GM13976 (cell line): ENCODE measurements at regions not wholly inside any gene's neighbourhood (a gene's known extent, or its start where the extent isn't known, plus 50 kb on each side); places are given as distances from the start of the nearest gene placed in this dataset.
"Not testable (repeated sequence)": the region's sequence is repeated elsewhere in the genome, so short reads cannot be mapped to it uniquely, and the experiment has no call there.

ENCODE experiments used
- DNase-seq: peaks from one replicate; pipeline ENCODE4 v3.0.0; 2012; ENCODE audit warnings: low spot score
- CTCF ChIP-seq: IDR thresholded peaks from 2 replicates; pipeline ENCODE4 v1.5.1; 2012; ENCODE audit warnings: borderline replicate concordance, mild to moderate bottlenecking; ENCODE audit not compliant: insufficient read depth; ENCODE audit errors: extremely low read depth, missing control alignments, control extremely low read depth
- in situ Hi-C: fragments of 300-500 bp; cut with MboI; formaldehyde crosslinking; loops from one replicate; pipeline ENCODE4 v1.12.0; 2022; ENCODE audit warnings: low sequenced_read_pairs, mixed read lengths, inconsistent platforms; ENCODE audit not compliant: unreplicated experiment

- no peak for TF ChIP-seq CTCF
These were observed 580.4 kb downstream of the UQCRFS1 start for GRCh38 chr19:28632371-28633080.

GRCh38 chr19:28631961-28632360, 581.0 kb downstream of the UQCRFS1 start:
- DNase-seq = no peak
- TF ChIP-seq CTCF = no peak
- in situ Hi-C loops = no loop called here

More at GRCh38 chr19:28632371-28633080, 580.4 kb downstream of the UQCRFS1 start:
- DNase-seq = no peak
- in situ Hi-C loops = no loop called here

- in situ Hi-C loops = no loop called here
- TF ChIP-seq CTCF = no peak
- DNase-seq = no peak
These were observed 585.3 kb downstream of the UQCRFS1 start for GRCh38 chr19:28627669-28628068.

DNA sequence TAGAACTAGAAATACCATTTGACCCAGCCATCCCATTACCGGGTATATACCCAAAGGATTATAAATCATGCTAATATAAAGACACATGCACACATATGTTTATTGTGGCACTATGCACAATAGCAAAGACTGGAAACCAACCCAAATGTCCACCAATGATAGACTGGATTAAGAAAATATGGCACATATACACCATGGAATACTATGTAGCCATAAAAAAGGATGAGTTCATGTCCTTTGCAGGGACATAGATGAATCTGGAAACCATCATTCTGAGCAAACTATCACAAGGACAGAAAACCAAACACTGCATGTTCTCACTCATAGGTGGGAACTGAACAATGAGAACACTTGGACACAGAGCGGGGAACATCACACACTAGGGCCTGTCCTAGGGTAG, 586.5 kb downstream of the UQCRFS1 start:
- in situ Hi-C loops, DNase-seq: not testable (repeated sequence)

GRCh38 chr19:28619816-28620429, 593.0 kb downstream of the UQCRFS1 start:
- no peak for TF ChIP-seq CTCF
- in situ Hi-C loops = no loop called here
- DNase-seq = no peak

DNA sequence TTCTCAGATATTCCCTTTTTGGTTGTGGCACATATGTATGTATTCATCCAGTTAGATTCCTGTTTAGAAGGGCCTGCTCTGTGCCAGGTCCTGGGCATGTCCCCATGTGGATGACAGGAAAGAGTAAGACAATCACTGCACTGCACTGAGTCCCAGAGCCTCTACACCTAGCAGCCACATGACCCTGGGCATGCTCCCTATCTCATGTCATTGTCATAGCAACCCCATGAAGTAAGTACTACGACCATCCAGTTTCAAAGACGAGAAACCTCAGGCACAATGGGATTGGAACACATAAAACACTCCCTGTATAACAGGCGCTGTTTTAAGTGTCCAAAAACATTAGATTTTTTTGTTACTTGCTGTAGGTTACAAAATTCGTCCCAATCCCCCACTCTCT, 594.4 kb downstream of the UQCRFS1 start:
- in situ Hi-C loops = no loop called here

More for the DNA sequence above, 594.4 kb downstream of the UQCRFS1 start:
- DNase-seq = no peak
- TF ChIP-seq CTCF = no peak
